ENCODE measurements at regions not wholly inside any gene's neighbourhood (a gene's known extent, or its start where the extent isn't known, plus 50 kb on each side); places are given as distances from the start of the nearest gene placed in this dataset.

GRCh38 chr13:78719367-78719766, 60.4 kb upstream of the OBI1 start:
- in situ Hi-C loops (cut with MboI; ENCODE audit: low sequenced_read_pairs), result no loop called here

GRCh38 chr13:78714717-78715116, 55.8 kb upstream of the OBI1 start:
- in situ Hi-C loops (cut with MboI; ENCODE audit: low sequenced_read_pairs), result no loop called here

- in situ Hi-C loops (cut with MboI; ENCODE audit: low sequenced_read_pairs), result no loop called here
Measured at GRCh38 chr13:78712831-78713230, 53.9 kb upstream of the OBI1 start.

GRCh38 chr13:78709028-78709427, 50.1 kb upstream of the OBI1 start:
- in situ Hi-C loops (cut with MboI; ENCODE audit: low sequenced_read_pairs), result no loop called here
